ENCODE measurements at regions not wholly inside any gene's neighbourhood (a gene's known extent, or its start where the extent isn't known, plus 50 kb on each side); places are given as distances from the start of the nearest gene placed in this dataset.
A peak's percentile ranks its signal among the peaks of the same experiment; 100 is the strongest.

- DNase-seq, result no peak
These were observed 64.9 kb upstream of the GNG12 start for GRCh38 chr1:67898033-67898726.

- no peak for DNase-seq
These were observed 64.1 kb upstream of the GNG12 start for GRCh38 chr1:67897270-67897949.

GRCh38 chr1:67896826-67897225 lies 63.6 kb upstream of the GNG12 start:
- no peak for DNase-seq

GRCh38 chr1:67894981-67895735 lies 61.9 kb upstream of the GNG12 start:
- DNase-seq, result no peak

GRCh38 chr1:67893126-67893495 lies 59.8 kb upstream of the GNG12 start:
- DNase-seq, result no peak

GRCh38 chr1:67892476-67893125 lies 59.3 kb upstream of the GNG12 start:
- no peak for DNase-seq

GRCh38 chr1:67890857-67891256 lies 57.6 kb upstream of the GNG12 start:
- no peak for DNase-seq

- DNase-seq, result no peak
These were observed 56.8 kb upstream of the GNG12 start for GRCh38 chr1:67889953-67890567.

- no peak for DNase-seq
These were observed 56.2 kb upstream of the GNG12 start for GRCh38 chr1:67889466-67889865.

- peak; percentile 50 for DNase-seq
These were observed 55.2 kb upstream of the GNG12 start for GRCh38 chr1:67888216-67889106.

- no peak for DNase-seq
These were observed 53.9 kb upstream of the GNG12 start for GRCh38 chr1:67887146-67887545.

- DNase-seq, result no peak
These were observed 52.8 kb upstream of the GNG12 start for GRCh38 chr1:67886076-67886475.

- no peak for DNase-seq
These were observed 49.8 kb upstream of the GNG12 start for GRCh38 chr1:67883069-67883468.

Measured in retina (tissue), 1 donor.